ENCODE measurements at regions not wholly inside any gene's neighbourhood (a gene's known extent, or its start where the extent isn't known, plus 50 kb on each side); places are given as distances from the start of the nearest gene placed in this dataset.

DNA sequence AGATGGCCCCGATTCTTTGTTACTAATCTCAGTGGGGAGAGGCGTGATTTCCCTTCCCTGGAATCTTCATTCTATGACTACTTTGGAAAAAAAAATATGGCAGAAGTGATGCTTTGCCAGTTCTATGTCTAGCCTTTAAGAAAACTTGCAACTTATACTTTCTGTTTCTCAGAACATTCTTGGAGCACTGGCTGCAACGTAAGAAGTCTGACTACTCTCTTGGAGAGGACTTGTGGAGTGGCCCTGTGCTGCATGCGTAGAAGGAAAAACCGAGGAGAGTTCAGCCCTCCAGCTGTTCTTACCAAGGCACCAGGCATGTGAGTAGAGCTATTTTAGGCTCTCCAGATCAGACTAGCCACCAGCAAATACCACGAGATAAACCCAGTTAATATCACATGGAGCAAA, 77.6 kb upstream of the STXBP5 start:
- no peak for DNase-seq (ENCODE audit: extremely low read depth, low read depth)
- TF ChIP-seq, protein P1, sequence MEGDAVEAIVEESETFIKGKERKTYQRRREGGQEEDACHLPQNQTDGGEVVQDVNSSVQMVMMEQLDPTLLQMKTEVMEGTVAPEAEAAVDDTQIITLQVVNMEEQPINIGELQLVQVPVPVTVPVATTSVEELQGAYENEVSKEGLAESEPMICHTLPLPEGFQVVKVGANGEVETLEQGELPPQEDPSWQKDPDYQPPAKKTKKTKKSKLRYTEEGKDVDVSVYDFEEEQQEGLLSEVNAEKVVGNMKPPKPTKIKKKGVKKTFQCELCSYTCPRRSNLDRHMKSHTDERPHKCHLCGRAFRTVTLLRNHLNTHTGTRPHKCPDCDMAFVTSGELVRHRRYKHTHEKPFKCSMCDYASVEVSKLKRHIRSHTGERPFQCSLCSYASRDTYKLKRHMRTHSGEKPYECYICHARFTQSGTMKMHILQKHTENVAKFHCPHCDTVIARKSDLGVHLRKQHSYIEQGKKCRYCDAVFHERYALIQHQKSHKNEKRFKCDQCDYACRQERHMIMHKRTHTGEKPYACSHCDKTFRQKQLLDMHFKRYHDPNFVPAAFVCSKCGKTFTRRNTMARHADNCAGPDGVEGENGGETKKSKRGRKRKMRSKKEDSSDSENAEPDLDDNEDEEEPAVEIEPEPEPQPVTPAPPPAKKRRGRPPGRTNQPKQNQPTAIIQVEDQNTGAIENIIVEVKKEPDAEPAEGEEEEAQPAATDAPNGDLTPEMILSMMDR (IDR thresholded peaks at IDR 0.05; ENCODE audit: low read depth, low read length, missing control alignments), result no peak
- no peak overlapping the region for H3K4me3 ChIP-seq (replicated peaks; ENCODE audit: low read depth, low read length)

DNA sequence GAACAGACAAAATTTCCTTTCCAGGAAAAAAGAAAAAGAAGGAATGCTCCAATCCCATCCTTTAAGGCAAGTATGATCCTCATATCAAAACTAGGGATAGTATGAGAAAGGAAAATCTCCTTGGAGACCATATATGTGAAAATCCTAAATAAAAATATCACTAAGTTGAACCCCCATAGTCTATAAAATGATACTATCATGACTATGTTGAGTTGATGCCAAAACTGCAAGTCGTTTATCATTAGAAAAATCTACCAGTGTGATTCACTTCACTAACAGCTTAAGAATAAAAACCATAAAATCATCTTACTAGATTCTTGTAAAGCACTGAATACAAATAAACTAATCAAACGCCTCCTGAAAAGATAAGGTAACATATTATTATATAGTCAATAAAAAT, 76.6 kb upstream of the STXBP5 start:
- DNase-seq (ENCODE audit: extremely low read depth, low read depth), result no peak
- TF ChIP-seq, protein P1 (IDR thresholded peaks at IDR 0.05; ENCODE audit: low read depth, low read length, missing control alignments), result no peak
- H3K4me3 ChIP-seq (replicated peaks; ENCODE audit: low read depth, low read length), result no peak overlapping the region

DNA sequence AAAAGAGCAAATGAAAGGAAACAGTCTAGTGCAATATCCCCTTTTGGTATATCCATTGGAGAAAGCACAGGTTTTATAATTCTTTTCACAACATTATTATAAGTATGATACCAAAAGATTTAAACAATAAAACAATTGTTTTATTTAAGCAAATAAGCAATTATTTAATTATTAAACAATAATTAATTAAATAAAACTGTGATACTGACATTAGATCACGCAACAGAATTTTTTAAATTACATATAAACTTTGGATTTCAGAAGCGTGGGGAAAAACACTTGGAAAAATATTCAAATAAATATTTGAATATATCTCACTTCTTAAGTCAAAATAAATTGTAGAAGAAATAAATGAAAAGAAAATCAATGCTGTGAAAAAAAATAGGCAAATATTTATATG, 76.2 kb upstream of the STXBP5 start:
- TF ChIP-seq, protein P1 (IDR thresholded peaks at IDR 0.05; ENCODE audit: low read depth, low read length, missing control alignments), result no peak
- H3K4me3 ChIP-seq (replicated peaks; ENCODE audit: low read depth, low read length), result no peak overlapping the region
- no peak for DNase-seq (ENCODE audit: extremely low read depth, low read depth)

DNA sequence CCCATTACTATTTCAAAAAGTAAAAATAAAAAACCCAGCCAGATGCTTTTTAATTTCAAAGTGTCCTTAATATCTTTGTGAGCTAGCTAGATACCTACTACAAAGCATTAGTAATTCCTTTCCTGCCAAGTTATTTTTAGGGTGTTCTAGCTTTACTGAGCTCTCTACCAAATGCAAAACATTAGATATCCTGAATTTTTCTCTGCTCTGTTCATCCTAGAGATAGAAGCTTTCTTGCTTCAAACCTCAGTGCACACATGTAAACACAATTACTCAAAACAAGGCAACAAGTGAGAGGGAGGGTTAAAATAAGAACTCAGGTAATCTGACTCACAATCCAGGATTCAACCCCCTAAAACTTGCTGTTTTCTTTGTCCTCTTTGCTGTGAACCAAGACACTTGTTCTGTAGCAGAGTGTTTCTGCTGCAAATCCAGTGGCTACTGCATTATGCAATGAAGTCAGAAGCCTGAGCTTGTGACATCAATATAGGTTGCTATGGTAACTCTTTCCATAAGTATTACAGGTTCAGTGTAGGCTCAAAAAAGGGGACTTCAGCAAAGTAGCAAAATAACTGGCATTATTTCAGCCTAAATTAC, 72.6 kb upstream of the STXBP5 start:
- TF ChIP-seq, protein P1 (IDR thresholded peaks at IDR 0.05; ENCODE audit: low read depth, low read length, missing control alignments), result no peak
- DNase-seq (ENCODE audit: extremely low read depth, low read depth), result no peak
- H3K4me3 ChIP-seq (replicated peaks; ENCODE audit: low read depth, low read length), result no peak overlapping the region

DNA sequence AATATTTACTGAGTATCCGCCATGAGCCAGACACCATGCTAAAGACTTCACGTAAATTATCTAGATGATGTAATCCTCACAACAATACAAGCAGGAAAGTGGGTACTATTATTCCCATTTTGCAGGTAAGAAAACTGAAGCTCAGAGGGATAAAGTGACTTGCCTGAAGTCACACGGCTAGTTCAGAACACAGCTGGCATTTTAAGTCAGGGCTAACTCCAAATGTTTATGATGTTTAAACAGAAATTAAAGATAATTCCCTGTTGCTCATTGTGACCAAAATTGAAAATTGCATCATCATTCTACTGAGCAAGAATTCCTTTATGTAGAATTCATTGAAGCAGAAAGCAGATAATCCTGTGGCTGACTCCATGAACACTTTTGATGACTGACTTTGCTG, 71.3 kb upstream of the STXBP5 start:
- no peak overlapping the region for H3K4me3 ChIP-seq (replicated peaks; ENCODE audit: low read depth, low read length)
- DNase-seq (ENCODE audit: extremely low read depth, low read depth), result no peak
- TF ChIP-seq, protein P1 (IDR thresholded peaks at IDR 0.05; ENCODE audit: low read depth, low read length, missing control alignments), result no peak

DNA sequence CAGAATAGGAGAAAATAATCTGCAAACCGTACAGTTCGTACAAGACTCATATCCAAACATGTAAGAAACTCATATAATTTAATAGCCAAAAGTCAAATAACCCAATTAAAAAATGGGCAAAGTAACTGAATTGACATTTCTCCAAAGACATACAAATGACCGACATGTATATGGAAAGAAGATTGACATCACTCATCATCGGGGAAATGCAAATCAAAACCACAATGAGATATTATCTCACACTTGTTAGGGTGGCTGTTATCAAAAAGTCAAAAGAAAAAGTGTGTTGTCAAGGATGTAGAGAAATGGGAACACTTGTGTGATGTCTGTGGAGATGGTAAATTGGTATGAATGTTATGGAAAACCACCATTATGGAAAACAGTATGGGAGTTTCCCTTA, 70.5 kb upstream of the STXBP5 start:
- no peak for DNase-seq (ENCODE audit: extremely low read depth, low read depth)
- H3K4me3 ChIP-seq (replicated peaks; ENCODE audit: low read depth, low read length), result no peak overlapping the region
- TF ChIP-seq, protein P1 (IDR thresholded peaks at IDR 0.05; ENCODE audit: low read depth, low read length, missing control alignments), result no peak

DNA sequence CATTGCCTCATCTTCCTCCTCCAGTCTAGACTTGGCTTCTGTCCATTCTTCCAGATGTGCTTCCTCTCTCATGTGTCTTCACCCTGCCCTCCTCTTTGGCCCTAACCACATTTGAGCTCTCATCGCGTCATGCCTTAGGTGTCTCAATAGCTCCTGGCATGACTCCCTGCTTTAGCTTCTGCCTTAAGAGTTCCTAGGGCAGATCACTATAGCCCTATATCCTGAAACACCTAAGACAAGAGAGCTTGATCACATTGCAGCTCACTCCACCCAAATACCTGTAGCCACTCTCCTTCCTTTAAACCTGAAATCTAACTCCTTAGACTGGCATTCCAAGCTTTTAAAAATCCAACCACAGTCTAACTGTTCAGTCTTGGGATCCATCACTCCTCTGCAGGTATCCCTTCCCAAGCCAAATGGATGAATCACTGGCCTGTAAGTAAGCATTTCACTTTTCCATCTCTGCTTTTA, 69.0 kb upstream of the STXBP5 start:
- no peak overlapping the region for H3K4me3 ChIP-seq (replicated peaks; ENCODE audit: low read depth, low read length)
- DNase-seq (ENCODE audit: extremely low read depth, low read depth), result peak; percentile 81
- TF ChIP-seq, protein P1 (IDR thresholded peaks at IDR 0.05; ENCODE audit: low read depth, low read length, missing control alignments), result no peak
